ENCODE measurements at regions not wholly inside any gene's neighbourhood (a gene's known extent, or its start where the extent isn't known, plus 50 kb on each side); places are given as distances from the start of the nearest gene placed in this dataset.

- no peak for TF ChIP-seq CTCF (conservative IDR thresholded peaks at IDR 0.05; ENCODE audit: low read depth, low read length)
- H3K4me3 ChIP-seq (ENCODE audit: low read depth, low read length): no peak overlapping the region
- DNase-seq (ENCODE audit: low read depth): no peak
Measured at GRCh38 chrX:128931071-128931470, 592.2 kb downstream of the SMARCA1 start.

GRCh38 chrX:128929271-128930057 is 593.8 kb downstream of the SMARCA1 start:
- no peak for DNase-seq (ENCODE audit: low read depth)
- no peak for TF ChIP-seq CTCF (conservative IDR thresholded peaks at IDR 0.05; ENCODE audit: low read depth, low read length)

GRCh38 chrX:128928636-128929035 is 594.7 kb downstream of the SMARCA1 start:
- TF ChIP-seq CTCF (conservative IDR thresholded peaks at IDR 0.05; ENCODE audit: low read depth, low read length): no peak
- DNase-seq (ENCODE audit: low read depth): no peak
- H3K4me3 ChIP-seq (ENCODE audit: low read depth, low read length): no peak overlapping the region

More at GRCh38 chrX:128929271-128930057, 593.8 kb downstream of the SMARCA1 start:
- H3K4me3 ChIP-seq (ENCODE audit: low read depth, low read length): no peak overlapping the region

- no peak overlapping the region for H3K4me3 ChIP-seq (ENCODE audit: low read depth, low read length)
- TF ChIP-seq CTCF (conservative IDR thresholded peaks at IDR 0.05; ENCODE audit: low read depth, low read length): no peak
- no peak for DNase-seq (ENCODE audit: low read depth)
Measured at GRCh38 chrX:128927363-128927762, 595.9 kb downstream of the SMARCA1 start.

GRCh38 chrX:128906753-128907152 is 616.5 kb downstream of the SMARCA1 start:
- H3K4me3 ChIP-seq (ENCODE audit: low read depth, low read length): no peak overlapping the region
- no peak for DNase-seq (ENCODE audit: low read depth)
- TF ChIP-seq CTCF (conservative IDR thresholded peaks at IDR 0.05; ENCODE audit: low read depth, low read length): no peak

GRCh38 chrX:128901018-128901417 is 622.3 kb downstream of the SMARCA1 start:
- DNase-seq (ENCODE audit: low read depth): no peak
- TF ChIP-seq CTCF (conservative IDR thresholded peaks at IDR 0.05; ENCODE audit: low read depth, low read length): no peak

GRCh38 chrX:128897621-128898020 is 625.7 kb downstream of the SMARCA1 start:
- H3K4me3 ChIP-seq (ENCODE audit: low read depth, low read length): no peak overlapping the region

More at GRCh38 chrX:128901018-128901417, 622.3 kb downstream of the SMARCA1 start:
- H3K4me3 ChIP-seq (ENCODE audit: low read depth, low read length): no peak overlapping the region

More at GRCh38 chrX:128897621-128898020, 625.7 kb downstream of the SMARCA1 start:
- no peak for DNase-seq (ENCODE audit: low read depth)
- TF ChIP-seq CTCF (conservative IDR thresholded peaks at IDR 0.05; ENCODE audit: low read depth, low read length): no peak

All from epithelial cell of proximal tubule (primary cell).